GM12874 (cell line): ENCODE measurements at regions not wholly inside any gene's neighbourhood (a gene's known extent, or its start where the extent isn't known, plus 50 kb on each side); places are given as distances from the start of the nearest gene placed in this dataset.

Experiments used
- CTCF ChIP-seq: IDR thresholded peaks from 2 replicates; pipeline ENCODE4 v1.5.1; 2011; ENCODE audit warnings: low read depth, mild to moderate bottlenecking, control low read depth, low read length, moderate library complexity; ENCODE audit not compliant: insufficient read depth

- no peak for TF ChIP-seq CTCF
These were observed 206.0 kb downstream of the SIM1 start for GRCh38 chr6:100258752-100259151.

GRCh38 chr6:100257793-100258395 lies 206.8 kb downstream of the SIM1 start:
- TF ChIP-seq CTCF = no peak

GRCh38 chr6:100255701-100256100 lies 209.0 kb downstream of the SIM1 start:
- no peak for TF ChIP-seq CTCF

GRCh38 chr6:100247123-100247522 lies 217.6 kb downstream of the SIM1 start:
- TF ChIP-seq CTCF = no peak

GRCh38 chr6:100246206-100246605 lies 218.5 kb downstream of the SIM1 start:
- no peak for TF ChIP-seq CTCF

- no peak for TF ChIP-seq CTCF
These were observed 223.9 kb downstream of the SIM1 start for GRCh38 chr6:100240798-100241197.

GRCh38 chr6:100237821-100238220 lies 226.9 kb downstream of the SIM1 start:
- TF ChIP-seq CTCF = no peak
